ENCODE measurements at regions not wholly inside any gene's neighbourhood (a gene's known extent, or its start where the extent isn't known, plus 50 kb on each side); places are given as distances from the start of the nearest gene placed in this dataset.

GRCh38 chr15:97459771-97460170 is 500.7 kb upstream of the ARRDC4 start:
- TF ChIP-seq CTCF (IDR thresholded peaks at IDR 0.05 in 4 of 5, conservative IDR thresholded peaks at IDR 0.05 in 1 of 5) (no peak), POLR2A (IDR thresholded peaks at IDR 0.05) (no peak)

Data from gastrocnemius medialis (tissue), 4 donors.